Thymus (tissue), 11 donors: ENCODE measurements at regions not wholly inside any gene's neighbourhood (a gene's known extent, or its start where the extent isn't known, plus 50 kb on each side); places are given as distances from the start of the nearest gene placed in this dataset.
A peak's percentile ranks its signal among the peaks of the same experiment; 100 is the strongest.

Experiments used
- DNase-seq, 9 donors: peaks; one replicate each; pipeline ENCODE4 v3.0.0-alpha.2; 2013; ENCODE audit warnings: low spot score in 9 of 9, low read depth in 6 of 9, missing footprints in 1 of 9
- H3K27ac ChIP-seq, 2 donors: one replicate each; pipeline ENCODE4 v1.5.1; 2013; ENCODE audit warnings: control low read depth in 1 of 2, low read depth in 1 of 2, low read length in 1 of 2, mild to moderate bottlenecking in 1 of 2, moderate library complexity in 1 of 2
- H3K27me3 ChIP-seq, 2 donors: one replicate each; pipeline ENCODE4 v1.5.1; 2013; ENCODE audit warnings: low read length in 1 of 2; ENCODE audit not compliant: control insufficient read depth in 2 of 2, insufficient read depth in 1 of 2
- H3K36me3 ChIP-seq, 2 donors: one replicate each; pipeline ENCODE4 v1.5.1; 2013; ENCODE audit warnings: low read length in 1 of 2, mild to moderate bottlenecking in 1 of 2, moderate library complexity in 1 of 2; ENCODE audit not compliant: control insufficient read depth in 2 of 2, insufficient read depth in 2 of 2
- H3K4me1 ChIP-seq, 2 donors: one replicate each; pipeline ENCODE4 v1.5.1; 2013; ENCODE audit warnings: low read length in 2 of 2; ENCODE audit not compliant: control insufficient read depth in 2 of 2, insufficient read depth in 2 of 2
- H3K4me3 ChIP-seq, 2 donors: one replicate each; pipeline ENCODE4 v1.5.1; 2013; ENCODE audit warnings: low read length in 2 of 2, control low read depth in 1 of 2, mild to moderate bottlenecking in 1 of 2
- H3K9me3 ChIP-seq, 2 donors: one replicate each; pipeline ENCODE4 v1.5.1; 2013; ENCODE audit warnings: low read length in 1 of 2, mild to moderate bottlenecking in 1 of 2; ENCODE audit not compliant: control insufficient read depth in 2 of 2, insufficient read depth in 1 of 2
- WGBS: extraction: QIAGEN DNeasy Blood & Tissue Kit; methylation state at CpG from one replicate; pipeline ENCODE4 v1.1.7; 2013; 5-methylcytosine and 5-hydroxymethylcytosine counted together
- donor health status: healthy.

DNA sequence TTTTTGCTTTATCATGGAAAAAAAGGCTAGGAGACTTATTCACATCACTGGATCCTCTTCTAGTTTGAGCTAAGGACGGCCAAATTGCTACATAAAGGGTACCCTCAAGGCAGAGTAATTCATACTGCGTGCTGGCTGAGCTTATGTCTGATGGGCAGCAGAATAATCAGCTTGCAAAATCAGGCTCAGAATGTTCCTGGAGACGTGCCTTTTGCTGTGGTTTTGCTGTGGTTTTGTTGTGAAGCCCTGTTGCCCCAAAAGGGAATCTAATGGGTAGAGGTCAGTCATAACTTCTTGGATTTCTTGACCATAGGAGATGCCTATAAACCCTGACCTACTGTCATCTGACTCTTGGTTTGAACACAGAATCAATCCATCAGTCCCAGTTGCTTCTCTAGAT, 189.9 kb downstream of the SOX2 start:
- no peak overlapping the region for H3K4me3 ChIP-seq

DNA sequence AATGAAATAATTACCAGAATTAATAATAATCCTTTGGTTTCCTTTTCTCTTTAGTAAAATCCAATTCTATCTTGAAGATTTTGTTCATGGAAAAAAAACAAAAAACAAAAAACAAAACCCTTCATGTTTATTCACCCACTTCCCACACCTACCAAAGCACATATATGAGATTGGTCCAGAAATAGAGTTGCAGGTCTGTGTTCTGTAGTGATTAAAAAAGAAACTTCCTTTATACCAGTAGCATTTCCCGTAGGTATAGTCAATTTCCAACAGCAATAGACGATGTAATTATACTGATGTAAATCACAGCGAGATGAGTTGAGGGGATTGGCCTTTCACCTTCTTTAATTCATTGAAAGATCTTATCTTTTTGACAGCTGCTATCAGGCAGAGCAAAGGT, 194.6 kb downstream of the SOX2 start:
- Histone ChIP-seq H3K4me1 (no peaks in the 10 kb centered on the region), H3K4me3 (no peak overlapping the region), H3K27me3 (no peaks in the 10 kb centered on the region), H3K9me3 (no peaks in the 10 kb centered on the region), H3K36me3 (no peaks in the 10 kb centered on the region), H3K27ac (no peak overlapping the region)
- DNase-seq = no peak
- WGBS = 70% methylated on average over 3 of the region's 3 CpGs

More for the DNA sequence above, 189.9 kb downstream of the SOX2 start:
- WGBS = 66% methylated on average over 3 of the region's 3 CpGs
- H3K36me3 ChIP-seq = no peaks in the 10 kb centered on the region
- H3K27me3 ChIP-seq = no peaks in the 10 kb centered on the region
- no peak overlapping the region for H3K27ac ChIP-seq
- no peaks in the 10 kb centered on the region for H3K9me3 ChIP-seq
- no peak for DNase-seq
- no peaks in the 10 kb centered on the region for H3K4me1 ChIP-seq

DNA sequence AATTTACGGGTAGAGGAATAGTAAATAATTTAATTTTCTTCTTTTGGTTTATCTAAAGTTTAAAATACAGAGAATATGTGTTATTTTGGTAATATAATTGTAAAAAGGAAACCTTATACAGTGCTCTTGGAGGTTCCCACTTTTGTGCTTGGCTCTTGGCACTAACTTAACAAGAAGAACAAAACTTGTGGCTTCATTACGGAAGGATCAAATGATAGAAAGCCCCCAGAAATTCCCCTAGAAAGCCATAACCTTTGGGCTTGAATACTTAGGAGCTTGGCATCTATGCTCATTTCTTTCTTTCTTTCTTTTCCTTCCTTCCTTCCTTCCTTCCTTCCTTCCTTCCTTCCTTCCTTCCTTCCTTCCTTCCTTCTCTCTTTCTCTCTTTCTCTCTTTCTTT, 197.5 kb downstream of the SOX2 start:
- Histone ChIP-seq H3K27ac (no peak overlapping the region), H3K4me3 (no peak overlapping the region), H3K9me3 (no peaks in the 10 kb centered on the region), H3K4me1 (no peaks in the 10 kb centered on the region), H3K36me3 (no peaks in the 10 kb centered on the region), H3K27me3 (no peaks in the 10 kb centered on the region)
- DNase-seq = no peak
- WGBS = 95% methylated on average over 2 of the region's 2 CpGs

DNA sequence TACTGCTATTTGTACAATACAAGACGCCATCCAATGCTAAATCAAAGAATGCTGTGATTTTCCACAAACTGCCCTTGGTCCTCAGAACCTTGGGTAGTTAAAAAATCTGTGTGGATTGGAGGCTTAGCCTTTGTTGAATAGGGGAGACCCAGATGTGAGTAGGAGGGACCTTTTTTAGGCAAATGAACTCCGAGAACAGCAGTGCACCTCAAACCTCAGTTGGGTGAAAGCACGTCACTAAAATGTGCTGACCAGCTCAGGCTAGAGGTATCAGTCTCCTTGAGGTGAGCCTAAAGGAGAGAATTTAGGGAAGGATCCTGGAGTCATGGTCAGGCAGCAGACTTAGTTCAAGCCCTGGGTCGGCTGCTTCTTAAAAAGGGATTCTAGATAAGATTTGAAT, 200.7 kb downstream of the SOX2 start:
- no peak overlapping the region for H3K4me3 ChIP-seq
- no peak for DNase-seq
- H3K27me3 ChIP-seq = no peaks in the 10 kb centered on the region
- H3K36me3 ChIP-seq = no peaks in the 10 kb centered on the region
- no peaks in the 10 kb centered on the region for H3K9me3 ChIP-seq
- H3K4me1 ChIP-seq = no peaks in the 10 kb centered on the region
- 88% methylated on average over 4 of the region's 4 CpGs for WGBS
- no peak overlapping the region for H3K27ac ChIP-seq

DNA sequence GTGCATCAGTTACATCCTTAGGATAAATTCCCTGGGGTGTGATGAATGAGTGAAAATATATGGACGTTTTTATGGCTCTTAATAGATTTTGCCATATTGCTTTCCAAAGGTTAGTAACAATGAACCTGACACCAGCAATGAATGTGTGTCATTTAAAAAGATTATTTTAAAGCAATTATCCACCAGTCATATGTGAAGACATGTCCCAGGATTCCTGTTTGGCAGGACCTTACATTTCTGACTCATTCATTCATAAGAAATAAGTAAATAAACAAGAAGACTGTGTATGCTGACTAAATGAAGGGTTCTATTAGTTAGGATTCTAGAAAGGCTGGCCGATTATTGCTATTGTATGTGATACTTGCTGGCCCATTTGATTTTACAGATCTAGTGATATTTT, 201.5 kb downstream of the SOX2 start:
- H3K27me3 ChIP-seq = no peaks in the 10 kb centered on the region
- no peak overlapping the region for H3K4me3 ChIP-seq
- WGBS = 85% methylated on average over 2 of the region's 2 CpGs
- H3K9me3 ChIP-seq = no peaks in the 10 kb centered on the region
- no peaks in the 10 kb centered on the region for H3K4me1 ChIP-seq
- no peaks in the 10 kb centered on the region for H3K36me3 ChIP-seq
- no peak overlapping the region for H3K27ac ChIP-seq
- no peak for DNase-seq

DNA sequence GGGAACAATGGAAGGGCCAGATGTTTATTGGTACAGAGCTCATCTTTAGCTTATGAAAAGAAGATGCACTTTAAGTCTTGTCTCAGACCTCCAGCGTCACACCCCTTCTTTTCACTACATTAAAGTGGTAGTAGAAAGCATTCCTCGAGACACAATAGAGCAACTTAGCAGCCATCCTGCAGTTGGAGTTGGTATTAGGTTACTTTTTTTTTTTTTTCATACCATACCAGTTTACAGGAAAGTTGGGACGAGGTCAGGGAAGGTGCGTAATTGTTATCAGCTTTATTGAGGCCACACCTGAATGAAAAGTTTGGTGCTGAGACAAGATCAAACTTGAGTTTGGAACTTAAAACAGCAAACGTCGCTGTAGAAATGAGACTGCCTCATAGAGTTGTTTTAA, 203.8 kb downstream of the SOX2 start:
- Histone ChIP-seq H3K27me3 (no peaks in the 10 kb centered on the region), H3K4me3 (no peak overlapping the region), H3K27ac (no peak overlapping the region), H3K36me3 (no peaks in the 10 kb centered on the region), H3K4me1 (no peaks in the 10 kb centered on the region), H3K9me3 (no peaks in the 10 kb centered on the region)
- 82% methylated on average over 6 of the region's 6 CpGs for WGBS
- no peak for DNase-seq

DNA sequence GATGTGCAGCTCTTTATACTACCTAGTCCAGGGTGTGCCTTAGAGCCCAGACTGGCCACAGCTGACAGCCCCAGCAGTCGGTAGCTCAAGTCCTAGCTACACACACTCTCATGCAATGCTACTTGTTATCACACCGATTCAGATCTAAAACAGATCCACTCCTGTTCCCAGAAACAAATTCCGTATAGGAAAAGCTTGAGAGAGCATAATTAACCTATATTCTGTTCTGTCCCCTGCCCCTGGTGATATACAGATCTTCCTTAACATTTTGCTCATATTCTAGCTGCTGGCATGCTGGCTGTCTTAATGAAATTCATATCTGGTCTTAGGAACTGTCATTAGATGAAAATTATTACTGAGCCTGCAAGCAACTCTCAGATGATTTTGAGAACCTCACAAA, 204.3 kb downstream of the SOX2 start:
- Histone ChIP-seq H3K4me1 (no peaks in the 10 kb centered on the region), H3K4me3 (no peak overlapping the region), H3K36me3 (no peaks in the 10 kb centered on the region), H3K27me3 (no peaks in the 10 kb centered on the region), H3K9me3 (no peaks in the 10 kb centered on the region), H3K27ac (peak overlapping the region in 1 of 2 donors; percentile 65)
- WGBS = 84% methylated on average over 3 of the region's 3 CpGs
- DNase-seq = no peak

DNA sequence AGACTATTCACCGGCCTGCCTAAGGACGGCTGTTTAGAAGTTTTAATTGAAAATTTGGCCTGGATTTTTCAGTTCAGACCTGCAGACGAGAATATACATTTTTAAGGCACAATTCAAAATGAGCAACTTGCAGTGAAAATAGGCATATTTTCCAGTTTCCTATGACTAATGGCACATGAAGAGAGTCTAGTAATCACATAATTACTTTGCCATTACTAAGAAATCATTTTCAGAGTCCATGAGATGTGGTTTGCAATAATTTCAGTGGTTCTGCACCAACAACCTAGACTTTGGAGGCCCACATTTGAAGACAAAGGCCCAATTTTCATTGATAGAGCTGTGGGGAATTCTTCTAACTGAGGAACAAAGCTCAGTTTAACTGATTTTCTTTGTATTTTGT, 205.3 kb downstream of the SOX2 start:
- Histone ChIP-seq H3K4me1 (no peaks in the 10 kb centered on the region), H3K9me3 (no peaks in the 10 kb centered on the region), H3K36me3 (no peaks in the 10 kb centered on the region), H3K27ac (no peak overlapping the region), H3K4me3 (no peak overlapping the region), H3K27me3 (no peaks in the 10 kb centered on the region)
- DNase-seq = no peak
- 98% methylated on average over 3 of the region's 3 CpGs for WGBS

DNA sequence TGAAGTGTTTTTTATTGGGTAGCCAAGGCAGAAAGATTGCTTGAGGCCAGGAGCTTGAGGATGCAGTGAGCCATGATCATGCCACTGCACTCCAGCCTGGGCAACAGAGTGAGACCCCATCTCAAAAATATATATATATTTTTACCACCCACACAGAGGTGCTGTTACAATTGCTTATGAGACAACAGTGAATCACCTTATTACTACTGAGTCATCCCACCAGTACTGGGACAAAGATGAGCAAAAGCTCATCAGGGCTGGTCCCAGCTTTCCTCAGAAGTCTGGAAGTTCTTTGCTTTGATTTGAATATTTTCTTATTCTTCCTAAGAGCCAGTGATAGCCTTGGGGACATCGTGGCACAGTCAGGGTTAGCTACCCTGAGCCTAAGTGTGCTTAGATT, 207.7 kb downstream of the SOX2 start:
- Histone ChIP-seq H3K36me3 (no peaks in the 10 kb centered on the region), H3K4me3 (no peak overlapping the region), H3K27ac (no peak overlapping the region), H3K9me3 (no peaks in the 10 kb centered on the region), H3K27me3 (no peaks in the 10 kb centered on the region), H3K4me1 (no peaks in the 10 kb centered on the region)
- no peak for DNase-seq
- 65% methylated on average over 1 of the region's 1 CpG for WGBS

DNA sequence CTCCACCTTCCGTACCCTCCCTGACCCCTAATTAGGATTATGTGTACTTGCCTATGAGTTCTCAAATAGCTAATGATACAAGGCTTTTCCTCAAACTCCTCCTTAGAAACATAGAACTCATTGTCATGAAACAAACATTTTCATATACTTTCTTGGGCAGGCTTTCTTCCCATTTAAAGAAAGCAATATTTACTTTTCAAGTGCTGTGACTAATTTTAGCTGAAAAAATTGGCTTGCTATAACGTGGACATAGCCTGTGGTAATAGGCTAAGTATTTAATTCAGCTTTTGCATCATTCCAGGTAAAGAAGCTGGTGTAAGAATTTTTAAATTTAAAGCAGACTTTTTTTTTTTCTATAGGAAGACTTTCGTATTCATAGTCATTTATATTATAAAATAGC, 208.7 kb downstream of the SOX2 start:
- DNase-seq = no peak
- H3K4me1 ChIP-seq = no peaks in the 10 kb centered on the region
- H3K9me3 ChIP-seq = no peaks in the 10 kb centered on the region
- no peak overlapping the region for H3K27ac ChIP-seq
- no peaks in the 10 kb centered on the region for H3K36me3 ChIP-seq
- no peaks in the 10 kb centered on the region for H3K27me3 ChIP-seq
- H3K4me3 ChIP-seq = no peak overlapping the region
- 84% methylated on average over 3 of the region's 3 CpGs for WGBS
